Caco-2 (cell line): ENCODE measurements at regions not wholly inside any gene's neighbourhood (a gene's known extent, or its start where the extent isn't known, plus 50 kb on each side); places are given as distances from the start of the nearest gene placed in this dataset.

Source experiments
- BruUV-seq: library from RNA; stranded (reverse); fragments of 400-500 nt; replicated peaks from 2 replicates; lab custom pipeline; 2021; lab: Mats Ljungman, UMichigan
- CTCF ChIA-PET: fragments of 300-600 bp; sonication (Branson Sonifier 250); formaldehyde crosslinking; loops from one replicate; lab custom pipeline; 2022; ENCODE audit warnings: antibody characterized with exemption; lab: Charles Lee
- POLR2A ChIA-PET: fragments of 300-600 bp; sonication (Branson Sonifier 250); formaldehyde crosslinking; loops from one replicate; lab custom pipeline; 2022; ENCODE audit warnings: antibody characterized with exemption; lab: Charles Lee
- DNase-seq, 2 experiments: peaks; one replicate each; pipeline versions ENCODE4 v3.0.0 to v3.0.0-alpha.2; 2020 to 2022
- H3K27me3 ChIP-seq: replicated peaks from 2 replicates; pipeline ENCODE4 v1.6.0; 2011; ENCODE audit warnings: low read length; ENCODE audit not compliant: control insufficient read depth, insufficient read depth
- H3K36me3 ChIP-seq: 2 replicates; pipeline ENCODE4 v1.5.1; 2011; ENCODE audit warnings: low read length; ENCODE audit not compliant: control insufficient read depth, insufficient read depth
- H3K4me1 ChIP-seq: fragments of 250-450 bp; sonication (Bioruptor Pico); 2 replicates; pipeline ENCODE4 v1.5.1; 2020; ENCODE audit warnings: mild to moderate bottlenecking
- H3K4me3 ChIP-seq: 2 replicates; pipeline ENCODE4 v1.5.1; 2011; ENCODE audit warnings: low read depth, mild to moderate bottlenecking, control low read depth, low read length
- H3K9me3 ChIP-seq: fragments of 250-450 bp; sonication (Bioruptor Pico); 2 replicates; pipeline ENCODE4 v1.5.1; 2020; ENCODE audit warnings: mild to moderate bottlenecking, moderate library complexity
- H3K27ac Mint-ChIP-seq: one replicate; pipeline ENCODE4 v1.8.0; 2022; ENCODE audit warnings: mixed read lengths; ENCODE audit not compliant: unreplicated experiment
- H3K27me3 Mint-ChIP-seq: one replicate; pipeline ENCODE4 v1.8.0; 2022; ENCODE audit warnings: mixed read lengths; ENCODE audit not compliant: insufficient read depth, unreplicated experiment
- H3K36me3 Mint-ChIP-seq: one replicate; pipeline ENCODE4 v1.8.0; 2022; ENCODE audit warnings: mild to moderate bottlenecking, mixed read lengths; ENCODE audit not compliant: insufficient read depth, unreplicated experiment
- H3K4me1 Mint-ChIP-seq: one replicate; pipeline ENCODE4 v1.8.0; 2022; ENCODE audit warnings: low read depth, mixed read lengths; ENCODE audit not compliant: unreplicated experiment
- H3K4me3 Mint-ChIP-seq: one replicate; pipeline ENCODE4 v1.8.0; 2022; ENCODE audit warnings: mild to moderate bottlenecking, moderate library complexity, mixed read lengths; ENCODE audit not compliant: unreplicated experiment
- H3K9me3 Mint-ChIP-seq: one replicate; pipeline ENCODE4 v1.8.0; 2022; ENCODE audit warnings: mixed read lengths; ENCODE audit not compliant: unreplicated experiment
- intact Hi-C: fragments of 100-400 bp; cut with micrococcal nuclease; formaldehyde crosslinking; loops from one replicate; pipeline ENCODE4 v1.10.0; 2022; ENCODE audit not compliant: unreplicated experiment
- TF ChIP-seq, protein P1 (sequence below), 2 experiments: fragments of 200-600 bp in 1 of 2; IDR thresholded peaks; 1 replicate in 1 of 2; 2 replicates in 1 of 2; pipeline versions ENCODE4 v1.5.1 to v1.8.0; 2011 to 2022; ENCODE audit warnings: antibody characterized with exemption in 1 of 2, control low read depth in 1 of 2, inconsistent platforms in 1 of 2, low read depth in 1 of 2, low read length in 1 of 2, mild to moderate bottlenecking in 1 of 2, moderate library complexity in 1 of 2; ENCODE audit not compliant: insufficient read depth in 1 of 2, severe bottlenecking in 1 of 2, unreplicated experiment in 1 of 2

DNA sequence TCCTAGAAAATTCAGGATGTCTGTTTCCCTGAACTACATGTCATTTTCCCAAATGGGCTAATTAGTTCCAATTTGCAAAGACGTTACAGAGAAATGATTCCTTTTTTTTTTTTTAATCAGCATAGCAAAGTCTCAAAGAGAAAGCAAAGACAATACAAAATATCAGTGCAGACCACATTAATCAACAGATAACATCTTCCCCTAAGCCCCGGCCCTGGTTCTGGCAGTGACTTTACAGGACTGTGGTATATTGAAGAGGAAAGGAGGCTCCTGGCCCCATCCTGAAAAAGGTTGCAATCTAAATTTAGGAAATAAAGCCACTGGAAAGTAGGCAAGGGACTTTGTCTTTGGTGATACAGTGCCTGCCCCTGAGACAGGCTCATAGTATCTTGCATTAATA is 836.5 kb downstream of the NTRK3 start:
- intact Hi-C loops, result no loop called here
- Mint-ChIP-seq H3K9me3 (no peaks in the 10 kb centered on the region), H3K27me3 (peaks cover 3% of the 10 kb centered on the region), H3K4me1 (no peaks in the 10 kb centered on the region), H3K27ac (no peak overlapping the region), H3K36me3 (no peaks in the 10 kb centered on the region), H3K4me3 (no peak overlapping the region)
- ChIA-PET POLR2A (no interaction called here), CTCF (no interaction called here)
- Histone ChIP-seq H3K4me1 (no peaks in the 10 kb centered on the region), H3K27me3 (no peaks in the 10 kb centered on the region), H3K9me3 (no peaks in the 10 kb centered on the region), H3K36me3 (no peaks in the 10 kb centered on the region), H3K4me3 (no peak overlapping the region)
- no TSS peak for BruUV-seq
- TF ChIP-seq, protein P1, sequence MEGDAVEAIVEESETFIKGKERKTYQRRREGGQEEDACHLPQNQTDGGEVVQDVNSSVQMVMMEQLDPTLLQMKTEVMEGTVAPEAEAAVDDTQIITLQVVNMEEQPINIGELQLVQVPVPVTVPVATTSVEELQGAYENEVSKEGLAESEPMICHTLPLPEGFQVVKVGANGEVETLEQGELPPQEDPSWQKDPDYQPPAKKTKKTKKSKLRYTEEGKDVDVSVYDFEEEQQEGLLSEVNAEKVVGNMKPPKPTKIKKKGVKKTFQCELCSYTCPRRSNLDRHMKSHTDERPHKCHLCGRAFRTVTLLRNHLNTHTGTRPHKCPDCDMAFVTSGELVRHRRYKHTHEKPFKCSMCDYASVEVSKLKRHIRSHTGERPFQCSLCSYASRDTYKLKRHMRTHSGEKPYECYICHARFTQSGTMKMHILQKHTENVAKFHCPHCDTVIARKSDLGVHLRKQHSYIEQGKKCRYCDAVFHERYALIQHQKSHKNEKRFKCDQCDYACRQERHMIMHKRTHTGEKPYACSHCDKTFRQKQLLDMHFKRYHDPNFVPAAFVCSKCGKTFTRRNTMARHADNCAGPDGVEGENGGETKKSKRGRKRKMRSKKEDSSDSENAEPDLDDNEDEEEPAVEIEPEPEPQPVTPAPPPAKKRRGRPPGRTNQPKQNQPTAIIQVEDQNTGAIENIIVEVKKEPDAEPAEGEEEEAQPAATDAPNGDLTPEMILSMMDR (IDR thresholded peaks at IDR 0.05; ENCODE audit: insufficient read depth in 1 of 2, low read depth in 1 of 2, low read length in 1 of 2, severe bottlenecking in 1 of 2, unreplicated experiment in 1 of 2), result no peak
- no peak for DNase-seq

- no peak overlapping the region for H3K4me3 Mint-ChIP-seq
- TF ChIP-seq, protein P1 (IDR thresholded peaks at IDR 0.05; ENCODE audit: insufficient read depth in 1 of 2, low read depth in 1 of 2, low read length in 1 of 2, severe bottlenecking in 1 of 2, unreplicated experiment in 1 of 2), result no peak
- no peaks in the 10 kb centered on the region for H3K4me1 Mint-ChIP-seq
- no peaks in the 10 kb centered on the region for H3K4me1 ChIP-seq
- no peaks in the 10 kb centered on the region for H3K36me3 ChIP-seq
- no peak overlapping the region for H3K27ac Mint-ChIP-seq
- H3K27me3 Mint-ChIP-seq, result peaks cover 3% of the 10 kb centered on the region
- intact Hi-C loops, result no loop called here
- H3K27me3 ChIP-seq, result no peaks in the 10 kb centered on the region
- ChIA-PET POLR2A (no interaction called here), CTCF (no interaction called here)
- no peaks in the 10 kb centered on the region for H3K9me3 Mint-ChIP-seq
- H3K9me3 ChIP-seq, result no peaks in the 10 kb centered on the region
- no peak for DNase-seq
- no peaks in the 10 kb centered on the region for H3K36me3 Mint-ChIP-seq
- no peak overlapping the region for H3K4me3 ChIP-seq
- BruUV-seq, result no TSS peak
Observed at GRCh38 chr15:87419344-87419743, 837.2 kb downstream of the NTRK3 start.

DNA sequence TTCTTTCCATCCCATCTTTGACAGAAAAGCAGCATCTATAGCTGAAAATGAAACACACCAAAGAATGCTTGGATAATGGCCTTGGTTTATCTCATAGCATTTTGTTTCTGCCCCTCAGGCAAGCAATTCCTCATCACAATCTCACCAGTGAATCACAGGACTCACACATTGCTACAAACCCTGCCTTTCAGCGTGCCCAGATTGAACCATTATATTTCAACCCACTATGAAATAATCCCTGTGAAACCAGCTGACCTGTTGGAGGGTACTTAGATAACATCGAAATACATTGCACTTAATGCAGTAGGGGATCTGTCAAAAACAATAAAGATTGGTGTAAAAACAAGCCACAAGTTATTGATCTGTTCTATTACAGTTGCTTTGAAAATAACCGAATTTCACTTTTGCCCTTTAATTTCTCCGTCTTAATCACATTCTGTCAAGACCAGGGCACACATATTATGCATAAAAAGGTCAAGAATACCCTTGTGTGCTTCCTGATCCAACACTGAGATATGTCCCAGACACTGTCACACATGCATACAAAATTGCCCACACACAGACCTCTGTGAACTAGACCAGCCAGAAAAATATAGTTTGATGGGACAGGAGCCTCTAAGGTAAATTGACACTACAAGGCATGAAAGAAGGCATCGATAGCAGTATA is 839.8 kb downstream of the NTRK3 start:
- no peaks in the 10 kb centered on the region for H3K27me3 Mint-ChIP-seq

More for the DNA sequence above, 839.8 kb downstream of the NTRK3 start:
- POLR2A ChIA-PET, result no interaction called here
- Mint-ChIP-seq H3K36me3 (no peaks in the 10 kb centered on the region), H3K4me1 (no peaks in the 10 kb centered on the region), H3K4me3 (no peak overlapping the region), H3K9me3 (no peaks in the 10 kb centered on the region), H3K27ac (no peak overlapping the region)
- Histone ChIP-seq H3K9me3 (no peaks in the 10 kb centered on the region), H3K27me3 (no peaks in the 10 kb centered on the region), H3K4me3 (no peak overlapping the region), H3K4me1 (no peaks in the 10 kb centered on the region), H3K36me3 (no peaks in the 10 kb centered on the region)
- intact Hi-C loops, result no loop called here
- BruUV-seq, result no TSS peak
- DNase-seq, result no peak
- TF ChIP-seq, protein P1 (IDR thresholded peaks at IDR 0.05; ENCODE audit: insufficient read depth in 1 of 2, low read depth in 1 of 2, low read length in 1 of 2, severe bottlenecking in 1 of 2, unreplicated experiment in 1 of 2), result no peak
- CTCF ChIA-PET, result no interaction called here
